Gastrocnemius medialis (tissue), 4 donors: ENCODE measurements at regions not wholly inside any gene's neighbourhood (a gene's known extent, or its start where the extent isn't known, plus 50 kb on each side); places are given as distances from the start of the nearest gene placed in this dataset.

Experiments used
- POLR2A ChIP-seq, 2 donors: fragments of 450-650 bp; IDR thresholded peaks; one replicate each; pipeline ENCODE4 v1.6.1; 2017; ENCODE audit warnings: antibody characterized with exemption in 2 of 2, mild to moderate bottlenecking in 2 of 2, moderate library complexity in 2 of 2
- TF ChIP-seq, protein P1 (sequence below), 5 experiments: fragments of 450-650 bp in 3 of 5; fragments of 200-600 bp in 2 of 5; sonication (generic) in 2 of 5; IDR thresholded peaks in 4 of 5; conservative IDR thresholded peaks in 1 of 5; 1 replicate in 4 of 5; 2 replicates in 1 of 5; pipeline ENCODE4 v1.5.1; 2016 to 2019; ENCODE audit warnings: antibody characterized with exemption in 5 of 5, mild to moderate bottlenecking in 3 of 5, moderate library complexity in 3 of 5

DNA sequence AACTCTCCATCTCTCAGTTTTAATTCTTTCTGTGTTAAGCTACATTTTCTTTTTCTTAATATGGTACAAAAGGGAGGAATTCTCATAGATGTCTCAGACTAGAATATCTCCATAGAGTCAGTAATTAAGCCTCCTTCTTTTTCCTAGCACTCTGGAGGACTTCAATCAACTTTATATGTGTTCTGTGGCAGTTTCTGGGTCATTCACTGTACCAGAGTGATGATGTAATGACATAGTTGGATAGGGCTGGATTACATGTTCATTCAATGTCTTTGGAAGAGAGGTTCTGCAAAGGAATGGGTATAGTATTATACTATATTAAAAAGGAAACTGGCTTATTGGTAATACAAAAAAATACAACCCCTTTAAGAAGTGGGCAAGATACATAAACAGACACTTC, 318.3 kb upstream of the OPRM1 start:
- TF ChIP-seq, protein P1, sequence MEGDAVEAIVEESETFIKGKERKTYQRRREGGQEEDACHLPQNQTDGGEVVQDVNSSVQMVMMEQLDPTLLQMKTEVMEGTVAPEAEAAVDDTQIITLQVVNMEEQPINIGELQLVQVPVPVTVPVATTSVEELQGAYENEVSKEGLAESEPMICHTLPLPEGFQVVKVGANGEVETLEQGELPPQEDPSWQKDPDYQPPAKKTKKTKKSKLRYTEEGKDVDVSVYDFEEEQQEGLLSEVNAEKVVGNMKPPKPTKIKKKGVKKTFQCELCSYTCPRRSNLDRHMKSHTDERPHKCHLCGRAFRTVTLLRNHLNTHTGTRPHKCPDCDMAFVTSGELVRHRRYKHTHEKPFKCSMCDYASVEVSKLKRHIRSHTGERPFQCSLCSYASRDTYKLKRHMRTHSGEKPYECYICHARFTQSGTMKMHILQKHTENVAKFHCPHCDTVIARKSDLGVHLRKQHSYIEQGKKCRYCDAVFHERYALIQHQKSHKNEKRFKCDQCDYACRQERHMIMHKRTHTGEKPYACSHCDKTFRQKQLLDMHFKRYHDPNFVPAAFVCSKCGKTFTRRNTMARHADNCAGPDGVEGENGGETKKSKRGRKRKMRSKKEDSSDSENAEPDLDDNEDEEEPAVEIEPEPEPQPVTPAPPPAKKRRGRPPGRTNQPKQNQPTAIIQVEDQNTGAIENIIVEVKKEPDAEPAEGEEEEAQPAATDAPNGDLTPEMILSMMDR (IDR thresholded peaks at IDR 0.05 in 4 of 5, conservative IDR thresholded peaks at IDR 0.05 in 1 of 5), result no peak
- no peak for TF ChIP-seq POLR2A (IDR thresholded peaks at IDR 0.05)
